K562 (cell line): ENCODE measurements at regions not wholly inside any gene's neighbourhood (a gene's known extent, or its start where the extent isn't known, plus 50 kb on each side); places are given as distances from the start of the nearest gene placed in this dataset.

ENCODE experiments used
- CEBPG ChIP-seq, 3 experiments: fragments of 200-800 bp in 1 of 3; sonication (Bioruptor generic) in 1 of 3; sonication (generic) in 1 of 3; formaldehyde crosslinking in 1 of 3; IDR thresholded peaks in 2 of 3; conservative IDR thresholded peaks in 1 of 3; 2 replicates each; pipeline versions ENCODE4 v1.6.1 to v1.8.0; 2016 to 2022; ENCODE audit warnings: missing compliant biosample characterization in 2 of 3, missing genetic modification characterization in 2 of 3, mild to moderate bottlenecking in 1 of 3, missing genetic modification reagents in 1 of 3
- ETS1 ChIP-seq: conservative IDR thresholded peaks from 2 replicates; pipeline ENCODE4 v1.6.1; 2011; ENCODE audit warnings: low read depth, mild to moderate bottlenecking, low read length; ENCODE audit not compliant: control insufficient read depth
- FOXJ3 ChIP-seq: sonication (generic); formaldehyde crosslinking; IDR thresholded peaks from 2 replicates; pipeline ENCODE4 v1.4.0; 2020; ENCODE audit warnings: mild to moderate bottlenecking, missing genetic modification reagents
- FOXM1 ChIP-seq, 2 experiments: fragments of 450-650 bp in 1 of 2; sonication (generic) in 1 of 2; formaldehyde crosslinking in 1 of 2; IDR thresholded peaks; 2 replicates each; pipeline versions ENCODE4 v1.6.1 to v1.9.0; 2017 to 2022; ENCODE audit warnings: low read depth in 2 of 2, mild to moderate bottlenecking in 2 of 2, missing genetic modification reagents in 1 of 2, moderate library complexity in 1 of 2
- MXI1 ChIP-seq: IDR thresholded peaks from 2 replicates; pipeline ENCODE4 v1.6.1; 2011; ENCODE audit warnings: low read depth, mild to moderate bottlenecking, improper control_type of control experiment, low read length
- NFYB ChIP-seq: IDR thresholded peaks from 2 replicates; pipeline ENCODE4 v1.6.1; 2011; ENCODE audit warnings: mild to moderate bottlenecking, moderate library complexity; ENCODE audit not compliant: insufficient read length; ENCODE audit errors: extremely low read depth
- NONO ChIP-seq, 2 experiments: fragments of 200-400 bp in 1 of 2; fragments of 450-650 bp in 1 of 2; formaldehyde crosslinking in 1 of 2; IDR thresholded peaks; 2 replicates each; pipeline ENCODE4 v1.6.1; 2017; ENCODE audit warnings: low read depth in 2 of 2, mild to moderate bottlenecking in 2 of 2, moderate library complexity in 2 of 2, low read length in 1 of 2
- POLR2A ChIP-seq: fragments of 450-650 bp; conservative IDR thresholded peaks from 2 replicates; pipeline ENCODE4 v1.6.1; 2016
- TAF1 ChIP-seq: IDR thresholded peaks from 2 replicates; pipeline ENCODE4 v1.6.1; 2011; ENCODE audit warnings: mild to moderate bottlenecking, low read length, moderate library complexity; ENCODE audit not compliant: insufficient read depth, control insufficient read depth, severe bottlenecking; ENCODE audit errors: extremely low read depth
- TBL1XR1 ChIP-seq, 2 experiments: IDR thresholded peaks; 2 replicates each; pipeline ENCODE4 v1.6.1; 2012; ENCODE audit warnings: improper control_type of control experiment in 2 of 2, low read length in 2 of 2, mild to moderate bottlenecking in 1 of 2
- TCF7L2 ChIP-seq: fragments of 150-350 bp; IDR thresholded peaks from 2 replicates; pipeline ENCODE4 v1.6.1; 2016; ENCODE audit warnings: low read depth, mild to moderate bottlenecking, low read length, moderate library complexity
- TEAD4 ChIP-seq, 2 experiments: sonication (generic) in 1 of 2; formaldehyde crosslinking in 1 of 2; IDR thresholded peaks; 2 replicates each; pipeline versions ENCODE4 v1.6.1 to v1.8.0; 2012 to 2022; ENCODE audit warnings: borderline replicate concordance in 1 of 2, inconsistent platforms in 1 of 2, low read length in 1 of 2, mild to moderate bottlenecking in 1 of 2, missing genetic modification reagents in 1 of 2
- TF ChIP-seq, protein P1 (sequence below), 3 experiments: IDR thresholded peaks in 2 of 3; conservative IDR thresholded peaks in 1 of 3; 2 replicates each; pipeline ENCODE4 v1.5.1; 2011 to 2012; ENCODE audit warnings: low read length in 3 of 3, mild to moderate bottlenecking in 3 of 3, control low read depth in 2 of 3, improper control_type of control experiment in 1 of 3, inconsistent platforms in 1 of 3, low read depth in 1 of 3, mixed read lengths in 1 of 3, moderate library complexity in 1 of 3; ENCODE audit not compliant: insufficient read depth in 2 of 3

- TF ChIP-seq CEBPG (CRISPR knock-in tag; IDR thresholded peaks at IDR 0.05) (no peak), CEBPG (tag; conservative IDR thresholded peaks at IDR 0.05 in 1 of 2, IDR thresholded peaks at IDR 0.05 in 1 of 2) (no peak), MXI1 (no peak), NFYB (no peak), NONO (IDR thresholded peaks at IDR 0.05; ENCODE audit: low read depth in 2 of 2, low read length in 1 of 2) (no peak), TCF7L2 (no peak), POLR2A (no peak), ETS1 (no peak), FOXJ3 (CRISPR knock-in tag) (no peak), FOXM1 (IDR thresholded peaks at IDR 0.05; ENCODE audit: low read depth) (no peak), FOXM1 (CRISPR knock-in tag; IDR thresholded peaks at IDR 0.05; ENCODE audit: low read depth) (no peak), TAF1 (no peak), TBL1XR1 (IDR thresholded peaks at IDR 0.05; ENCODE audit: low read length in 2 of 2) (no peak), TEAD4 (IDR thresholded peaks at IDR 0.05; ENCODE audit: low read length) (no peak), TEAD4 (CRISPR knock-in tag; IDR thresholded peaks at IDR 0.05; ENCODE audit: borderline replicate concordance) (no peak)
- TF ChIP-seq, protein P1, sequence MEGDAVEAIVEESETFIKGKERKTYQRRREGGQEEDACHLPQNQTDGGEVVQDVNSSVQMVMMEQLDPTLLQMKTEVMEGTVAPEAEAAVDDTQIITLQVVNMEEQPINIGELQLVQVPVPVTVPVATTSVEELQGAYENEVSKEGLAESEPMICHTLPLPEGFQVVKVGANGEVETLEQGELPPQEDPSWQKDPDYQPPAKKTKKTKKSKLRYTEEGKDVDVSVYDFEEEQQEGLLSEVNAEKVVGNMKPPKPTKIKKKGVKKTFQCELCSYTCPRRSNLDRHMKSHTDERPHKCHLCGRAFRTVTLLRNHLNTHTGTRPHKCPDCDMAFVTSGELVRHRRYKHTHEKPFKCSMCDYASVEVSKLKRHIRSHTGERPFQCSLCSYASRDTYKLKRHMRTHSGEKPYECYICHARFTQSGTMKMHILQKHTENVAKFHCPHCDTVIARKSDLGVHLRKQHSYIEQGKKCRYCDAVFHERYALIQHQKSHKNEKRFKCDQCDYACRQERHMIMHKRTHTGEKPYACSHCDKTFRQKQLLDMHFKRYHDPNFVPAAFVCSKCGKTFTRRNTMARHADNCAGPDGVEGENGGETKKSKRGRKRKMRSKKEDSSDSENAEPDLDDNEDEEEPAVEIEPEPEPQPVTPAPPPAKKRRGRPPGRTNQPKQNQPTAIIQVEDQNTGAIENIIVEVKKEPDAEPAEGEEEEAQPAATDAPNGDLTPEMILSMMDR (IDR thresholded peaks at IDR 0.05 in 2 of 3, conservative IDR thresholded peaks at IDR 0.05 in 1 of 3; ENCODE audit: insufficient read depth in 2 of 3, low read depth in 1 of 3, low read length in 3 of 3): no peak
These were observed 254.0 kb downstream of the DLL1 start for GRCh38 chr6:170036916-170037315.
